GM21619 (cell line): ENCODE measurements at regions not wholly inside any gene's neighbourhood (a gene's known extent, or its start where the extent isn't known, plus 50 kb on each side); places are given as distances from the start of the nearest gene placed in this dataset.
"Not testable (repeated sequence)": the region's sequence is repeated elsewhere in the genome, so short reads cannot be mapped to it uniquely, and the experiment has no call there.

Source experiments
- ATAC-seq: cut with Tn5 transposase; IDR thresholded peaks from one replicate; pipeline ENCODE4 v1.9.1; 2021; ENCODE audit not compliant: unreplicated experiment

GRCh38 chr14:59038746-59039145, 149.7 kb upstream of the DAAM1 start:
- ATAC-seq: no peak

GRCh38 chr14:59041308-59041707, 147.2 kb upstream of the DAAM1 start:
- ATAC-seq: no peak

- ATAC-seq: no peak
Observed at GRCh38 chr14:59044707-59045106, 143.8 kb upstream of the DAAM1 start.

- ATAC-seq: no peak
Observed at GRCh38 chr14:59046746-59047145, 141.7 kb upstream of the DAAM1 start.

- no peak for ATAC-seq
Observed at GRCh38 chr14:59055006-59055405, 133.5 kb upstream of the DAAM1 start.

GRCh38 chr14:59055439-59056045, 132.9 kb upstream of the DAAM1 start:
- peak; percentile 78 for ATAC-seq

- ATAC-seq: no peak
Observed at GRCh38 chr14:59057551-59057950, 130.9 kb upstream of the DAAM1 start.

GRCh38 chr14:59058776-59059175, 129.7 kb upstream of the DAAM1 start:
- ATAC-seq: not testable (repeated sequence)

- ATAC-seq: no peak
Observed at GRCh38 chr14:59060841-59061240, 127.6 kb upstream of the DAAM1 start.

- ATAC-seq: no peak
Observed at GRCh38 chr14:59061292-59061691, 127.2 kb upstream of the DAAM1 start.

GRCh38 chr14:59063259-59063658, 125.2 kb upstream of the DAAM1 start:
- no peak for ATAC-seq

GRCh38 chr14:59067127-59067894, 121.2 kb upstream of the DAAM1 start:
- ATAC-seq: no peak

GRCh38 chr14:59069163-59069854, 119.2 kb upstream of the DAAM1 start:
- no peak for ATAC-seq

- no peak for ATAC-seq
Observed at GRCh38 chr14:59075506-59075905, 113.0 kb upstream of the DAAM1 start.

- no peak for ATAC-seq
Observed at GRCh38 chr14:59081720-59082119, 106.7 kb upstream of the DAAM1 start.

GRCh38 chr14:59085207-59085739, 103.2 kb upstream of the DAAM1 start:
- no peak for ATAC-seq

- ATAC-seq: no peak
Observed at GRCh38 chr14:59086241-59086882, 102.1 kb upstream of the DAAM1 start.

GRCh38 chr14:59087240-59087639, 101.2 kb upstream of the DAAM1 start:
- no peak for ATAC-seq

- no peak for ATAC-seq
Observed at GRCh38 chr14:59087711-59088110, 100.8 kb upstream of the DAAM1 start.

- no peak for ATAC-seq
Observed at GRCh38 chr14:59090572-59090971, 97.9 kb upstream of the DAAM1 start.

- ATAC-seq: no peak
Observed at GRCh38 chr14:59091404-59091803, 97.1 kb upstream of the DAAM1 start.
